HAP-1 (cell line): ENCODE measurements at regions not wholly inside any gene's neighbourhood (a gene's known extent, or its start where the extent isn't known, plus 50 kb on each side); places are given as distances from the start of the nearest gene placed in this dataset.

Experiments used
- DNase-seq, 2 experiments: peaks; one replicate each; pipeline ENCODE4 v3.0.0-alpha.2; 2016 to 2020; ENCODE audit warnings: low spot score in 2 of 2
- H3K27me3 ChIP-seq: fragments of 250-450 bp; sonication (Bioruptor Pico); 2 replicates; pipeline ENCODE4 v1.5.1; 2020; ENCODE audit warnings: low read depth, mild to moderate bottlenecking, moderate library complexity
- H3K36me3 ChIP-seq: fragments of 250-450 bp; sonication (Bioruptor Pico); replicated peaks from 2 replicates; pipeline ENCODE4 v1.5.1; 2020; ENCODE audit warnings: mild to moderate bottlenecking
- H3K4me1 ChIP-seq: fragments of 250-450 bp; sonication (Bioruptor Pico); 2 replicates; pipeline ENCODE4 v1.5.1; 2020; ENCODE audit warnings: mild to moderate bottlenecking
- H3K4me3 ChIP-seq: fragments of 250-450 bp; sonication (Bioruptor Pico); 2 replicates; pipeline ENCODE4 v1.5.1; 2020; ENCODE audit warnings: mild to moderate bottlenecking, moderate library complexity
- H3K9me3 ChIP-seq: fragments of 250-450 bp; sonication (Bioruptor Pico); 2 replicates; pipeline ENCODE4 v1.5.1; 2020; ENCODE audit warnings: mild to moderate bottlenecking, moderate library complexity
- in situ Hi-C: fragments of 300-500 bp; cut with MboI; formaldehyde crosslinking; loops from 3 replicates; pipeline ENCODE4 v1.14.3; 2020; ENCODE audit warnings: low sequenced_read_pairs, inconsistent platforms, mixed read lengths

- H3K9me3 ChIP-seq, result no peaks in the 10 kb centered on the region
These were observed 245.5 kb upstream of the PPP2R2D start for GRCh38 chr10:131655101-131655849.

GRCh38 chr10:131656009-131656408, 244.8 kb upstream of the PPP2R2D start:
- no peak for DNase-seq
- H3K27me3 ChIP-seq, result no peaks in the 10 kb centered on the region
- in situ Hi-C loops, result no loop called here
- H3K4me3 ChIP-seq, result no peak overlapping the region
- H3K9me3 ChIP-seq, result no peaks in the 10 kb centered on the region
- H3K36me3 ChIP-seq, result no peaks in the 10 kb centered on the region
- no peaks in the 10 kb centered on the region for H3K4me1 ChIP-seq

More at GRCh38 chr10:131655101-131655849, 245.5 kb upstream of the PPP2R2D start:
- no peaks in the 10 kb centered on the region for H3K36me3 ChIP-seq
- DNase-seq, result no peak
- H3K27me3 ChIP-seq, result no peaks in the 10 kb centered on the region
- no peaks in the 10 kb centered on the region for H3K4me1 ChIP-seq
- in situ Hi-C loops, result no loop called here
- H3K4me3 ChIP-seq, result no peak overlapping the region

GRCh38 chr10:131656431-131656841, 244.4 kb upstream of the PPP2R2D start:
- Histone ChIP-seq H3K4me1 (no peaks in the 10 kb centered on the region), H3K27me3 (no peaks in the 10 kb centered on the region), H3K4me3 (no peak overlapping the region), H3K9me3 (no peaks in the 10 kb centered on the region), H3K36me3 (no peaks in the 10 kb centered on the region)
- in situ Hi-C loops, result no loop called here
- no peak for DNase-seq

GRCh38 chr10:131657318-131657984, 243.4 kb upstream of the PPP2R2D start:
- DNase-seq, result no peak
- in situ Hi-C loops, result no loop called here
- H3K27me3 ChIP-seq, result no peaks in the 10 kb centered on the region

GRCh38 chr10:131657985-131658330, 242.8 kb upstream of the PPP2R2D start:
- Histone ChIP-seq H3K9me3 (no peaks in the 10 kb centered on the region), H3K27me3 (no peaks in the 10 kb centered on the region), H3K4me3 (no peak overlapping the region), H3K4me1 (no peaks in the 10 kb centered on the region), H3K36me3 (no peaks in the 10 kb centered on the region)
- in situ Hi-C loops, result no loop called here
- no peak for DNase-seq

More at GRCh38 chr10:131657318-131657984, 243.4 kb upstream of the PPP2R2D start:
- Histone ChIP-seq H3K4me1 (no peaks in the 10 kb centered on the region), H3K9me3 (no peaks in the 10 kb centered on the region), H3K36me3 (no peaks in the 10 kb centered on the region), H3K4me3 (no peak overlapping the region)

GRCh38 chr10:131658476-131659110, 242.2 kb upstream of the PPP2R2D start:
- no peaks in the 10 kb centered on the region for H3K27me3 ChIP-seq
- DNase-seq, result no peak
- H3K4me1 ChIP-seq, result no peaks in the 10 kb centered on the region
- in situ Hi-C loops, result no loop called here
- H3K4me3 ChIP-seq, result no peak overlapping the region
- no peaks in the 10 kb centered on the region for H3K36me3 ChIP-seq
- H3K9me3 ChIP-seq, result no peaks in the 10 kb centered on the region

GRCh38 chr10:131660427-131660826, 240.4 kb upstream of the PPP2R2D start:
- Histone ChIP-seq H3K36me3 (no peaks in the 10 kb centered on the region), H3K9me3 (no peaks in the 10 kb centered on the region), H3K4me3 (no peak overlapping the region), H3K27me3 (no peaks in the 10 kb centered on the region), H3K4me1 (no peaks in the 10 kb centered on the region)
- DNase-seq, result no peak
- in situ Hi-C loops, result no loop called here

- DNase-seq, result no peak
- Histone ChIP-seq H3K4me3 (no peak overlapping the region), H3K4me1 (no peaks in the 10 kb centered on the region), H3K9me3 (no peaks in the 10 kb centered on the region), H3K36me3 (no peaks in the 10 kb centered on the region), H3K27me3 (no peaks in the 10 kb centered on the region)
- in situ Hi-C loops, result no loop called here
These were observed 238.0 kb upstream of the PPP2R2D start for GRCh38 chr10:131662851-131663250.

- no peak for DNase-seq
- no peaks in the 10 kb centered on the region for H3K9me3 ChIP-seq
- no peaks in the 10 kb centered on the region for H3K36me3 ChIP-seq
- in situ Hi-C loops, result no loop called here
- no peaks in the 10 kb centered on the region for H3K4me1 ChIP-seq
- H3K27me3 ChIP-seq, result no peaks in the 10 kb centered on the region
- no peak overlapping the region for H3K4me3 ChIP-seq
These were observed 237.5 kb upstream of the PPP2R2D start for GRCh38 chr10:131663351-131663750.

- H3K36me3 ChIP-seq, result no peaks in the 10 kb centered on the region
- H3K27me3 ChIP-seq, result no peaks in the 10 kb centered on the region
- H3K4me1 ChIP-seq, result no peaks in the 10 kb centered on the region
- no peak for DNase-seq
- in situ Hi-C loops, result no loop called here
- no peak overlapping the region for H3K4me3 ChIP-seq
- H3K9me3 ChIP-seq, result no peaks in the 10 kb centered on the region
These were observed 234.7 kb upstream of the PPP2R2D start for GRCh38 chr10:131666091-131666490.

GRCh38 chr10:131667047-131667446, 233.8 kb upstream of the PPP2R2D start:
- Histone ChIP-seq H3K4me1 (no peaks in the 10 kb centered on the region), H3K27me3 (no peaks in the 10 kb centered on the region), H3K9me3 (no peaks in the 10 kb centered on the region), H3K36me3 (no peaks in the 10 kb centered on the region), H3K4me3 (no peak overlapping the region)
- in situ Hi-C loops, result no loop called here
- no peak for DNase-seq

- Histone ChIP-seq H3K27me3 (no peaks in the 10 kb centered on the region), H3K4me1 (no peaks in the 10 kb centered on the region), H3K9me3 (no peaks in the 10 kb centered on the region), H3K36me3 (no peaks in the 10 kb centered on the region), H3K4me3 (no peak overlapping the region)
- DNase-seq, result no peak
- in situ Hi-C loops, result no loop called here
These were observed 233.2 kb upstream of the PPP2R2D start for GRCh38 chr10:131667561-131667960.

- H3K36me3 ChIP-seq, result no peaks in the 10 kb centered on the region
- in situ Hi-C loops, result no loop called here
- H3K4me3 ChIP-seq, result no peak overlapping the region
- no peaks in the 10 kb centered on the region for H3K27me3 ChIP-seq
- H3K4me1 ChIP-seq, result no peaks in the 10 kb centered on the region
- DNase-seq, result no peak
- H3K9me3 ChIP-seq, result no peaks in the 10 kb centered on the region
These were observed 231.9 kb upstream of the PPP2R2D start for GRCh38 chr10:131668903-131669302.

- Histone ChIP-seq H3K9me3 (no peaks in the 10 kb centered on the region), H3K36me3 (no peaks in the 10 kb centered on the region), H3K4me3 (no peak overlapping the region), H3K27me3 (no peaks in the 10 kb centered on the region), H3K4me1 (no peaks in the 10 kb centered on the region)
- in situ Hi-C loops, result no loop called here
- no peak for DNase-seq
These were observed 231.0 kb upstream of the PPP2R2D start for GRCh38 chr10:131669838-131670237.
